Neural progenitor cell (in vitro differentiated cells): ENCODE measurements at regions not wholly inside any gene's neighbourhood (a gene's known extent, or its start where the extent isn't known, plus 50 kb on each side); places are given as distances from the start of the nearest gene placed in this dataset.

Experiments
- DNase-seq: peaks from one replicate; pipeline ENCODE4 v3.0.0-alpha.2; 2016; ENCODE audit warnings: low spot score
- H2AFZ ChIP-seq: fragments of 200-600 bp; sonication (generic); replicated peaks from 2 replicates; pipeline ENCODE4 v1.6.1; 2016; ENCODE audit warnings: antibody characterized with exemption
- H3F3A ChIP-seq: fragments of 200-600 bp; sonication (generic); 2 replicates; pipeline ENCODE4 v1.6.1; 2016; ENCODE audit warnings: antibody characterized with exemption, low read depth
- H3K27ac ChIP-seq: fragments of 200-600 bp; sonication (generic); 2 replicates; pipeline ENCODE4 v1.5.1; 2016; ENCODE audit warnings: mild to moderate bottlenecking
- H3K27me3 ChIP-seq: fragments of 200-600 bp; sonication (generic); 2 replicates; pipeline ENCODE4 v1.6.1; 2016; ENCODE audit warnings: mild to moderate bottlenecking, moderate library complexity
- H3K36me3 ChIP-seq: fragments of 200-600 bp; sonication (generic); 2 replicates; pipeline ENCODE4 v1.5.1; 2016
- H3K4me1 ChIP-seq: fragments of 200-600 bp; sonication (generic); 2 replicates; pipeline ENCODE4 v1.6.1; 2016; ENCODE audit warnings: mixed run types
- H3K4me2 ChIP-seq: fragments of 200-600 bp; sonication (generic); 2 replicates; pipeline ENCODE4 v1.6.1; 2016
- H3K4me3 ChIP-seq: fragments of 200-600 bp; sonication (generic); 2 replicates; pipeline ENCODE4 v1.5.1; 2016
- H3K79me2 ChIP-seq: fragments of 200-600 bp; sonication (generic); 2 replicates; pipeline ENCODE4 v1.6.1; 2016; ENCODE audit warnings: low read depth
- H3K9ac ChIP-seq: fragments of 200-600 bp; sonication (generic); 2 replicates; pipeline ENCODE4 v1.6.1; 2016
- H3K9me3 ChIP-seq: fragments of 200-600 bp; sonication (generic); 2 replicates; pipeline ENCODE4 v1.5.1; 2016; ENCODE audit warnings: low read depth
- H4K20me1 ChIP-seq: fragments of 200-600 bp; sonication (generic); 2 replicates; pipeline ENCODE4 v1.6.1; 2016; ENCODE audit warnings: low read depth
- H3K27ac Mint-ChIP-seq: 3 replicates; pipeline ENCODE4 v1.8.0; 2021; ENCODE audit warnings: mixed read lengths
- H3K27me3 Mint-ChIP-seq: 2 replicates; pipeline ENCODE4 v1.8.0; 2022; ENCODE audit warnings: low read depth, mild to moderate bottlenecking, inconsistent platforms, moderate library complexity, mixed read lengths; ENCODE audit not compliant: insufficient read depth
- H3K36me3 Mint-ChIP-seq: 3 replicates; pipeline ENCODE4 v1.8.0; 2021; ENCODE audit warnings: mixed read lengths
- H3K4me1 Mint-ChIP-seq: 3 replicates; pipeline ENCODE4 v1.8.0; 2021; ENCODE audit warnings: mixed read lengths
- H3K4me3 Mint-ChIP-seq: 3 replicates; pipeline ENCODE4 v1.8.0; 2021; ENCODE audit warnings: mild to moderate bottlenecking, moderate library complexity, mixed read lengths
- H3K9me3 Mint-ChIP-seq: 3 replicates; pipeline ENCODE4 v1.8.0; 2020; ENCODE audit warnings: mixed read lengths
- EZH2 ChIP-seq: fragments of 200-600 bp; sonication (generic); IDR thresholded peaks from 2 replicates; pipeline ENCODE4 v1.6.1; 2017; ENCODE audit warnings: antibody characterized with exemption, mild to moderate bottlenecking, moderate library complexity
- EZH2phosphoT487 ChIP-seq: fragments of 200-600 bp; sonication (generic); IDR thresholded peaks from 2 replicates; pipeline ENCODE4 v1.6.1; 2017; ENCODE audit warnings: antibody characterized with exemption
- TF ChIP-seq, protein P1 (sequence below): fragments of 200-600 bp; sonication (generic); IDR thresholded peaks from 2 replicates; pipeline ENCODE4 v1.5.1; 2017; ENCODE audit warnings: antibody characterized with exemption, mild to moderate bottlenecking

DNA sequence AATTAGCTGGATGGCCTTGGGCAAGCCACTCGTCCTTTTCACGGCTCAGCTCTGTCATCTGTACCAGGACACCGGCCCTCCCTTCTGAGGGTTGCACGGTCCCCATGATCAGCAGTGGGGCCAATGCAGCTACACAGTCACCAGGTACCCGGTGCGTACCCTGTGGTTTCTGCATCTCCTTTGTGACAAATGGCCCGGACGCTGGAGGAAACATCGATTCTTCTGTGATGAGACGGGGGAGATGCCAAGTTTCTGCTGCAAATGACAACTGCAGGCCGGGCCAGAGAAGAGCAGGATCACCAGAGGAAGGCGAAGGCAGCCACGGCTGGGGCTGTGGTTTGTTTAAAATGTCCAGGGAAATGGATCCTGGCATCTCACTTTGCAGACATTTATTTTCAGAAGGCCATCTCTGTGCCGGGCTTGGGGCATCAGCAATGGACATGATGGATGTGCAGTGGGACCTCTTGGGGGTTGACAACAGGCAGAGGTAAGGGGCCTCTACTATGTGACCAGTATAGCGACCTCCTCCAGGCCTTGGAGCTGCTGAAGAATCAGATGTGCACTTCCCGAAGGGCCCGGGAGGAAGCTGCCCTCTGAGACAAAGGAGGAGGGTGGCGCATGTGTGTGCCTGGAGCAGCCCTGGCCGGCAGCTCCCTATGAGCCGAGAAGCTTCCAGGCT is 221.9 kb upstream of the C1orf174 start:
- H3K27ac ChIP-seq: no peak overlapping the region
- Mint-ChIP-seq H3K27ac (no peak overlapping the region), H3K36me3 (no peaks in the 10 kb centered on the region), H3K27me3 (peaks cover 5% of the 10 kb centered on the region), H3K4me3 (no peak overlapping the region), H3K4me1 (peaks cover 8% of the 10 kb centered on the region), H3K9me3 (no peaks in the 10 kb centered on the region)
- DNase-seq: no peak
- no peaks in the 10 kb centered on the region for H3K4me1 ChIP-seq
- no peak overlapping the region for H2AFZ ChIP-seq
- no peak overlapping the region for H3K9ac ChIP-seq
- no peaks in the 10 kb centered on the region for H4K20me1 ChIP-seq
- H3K79me2 ChIP-seq: no peaks in the 10 kb centered on the region
- no peak overlapping the region for H3K4me2 ChIP-seq
- TF ChIP-seq EZH2phosphoT487: no peak
- TF ChIP-seq, protein P1, sequence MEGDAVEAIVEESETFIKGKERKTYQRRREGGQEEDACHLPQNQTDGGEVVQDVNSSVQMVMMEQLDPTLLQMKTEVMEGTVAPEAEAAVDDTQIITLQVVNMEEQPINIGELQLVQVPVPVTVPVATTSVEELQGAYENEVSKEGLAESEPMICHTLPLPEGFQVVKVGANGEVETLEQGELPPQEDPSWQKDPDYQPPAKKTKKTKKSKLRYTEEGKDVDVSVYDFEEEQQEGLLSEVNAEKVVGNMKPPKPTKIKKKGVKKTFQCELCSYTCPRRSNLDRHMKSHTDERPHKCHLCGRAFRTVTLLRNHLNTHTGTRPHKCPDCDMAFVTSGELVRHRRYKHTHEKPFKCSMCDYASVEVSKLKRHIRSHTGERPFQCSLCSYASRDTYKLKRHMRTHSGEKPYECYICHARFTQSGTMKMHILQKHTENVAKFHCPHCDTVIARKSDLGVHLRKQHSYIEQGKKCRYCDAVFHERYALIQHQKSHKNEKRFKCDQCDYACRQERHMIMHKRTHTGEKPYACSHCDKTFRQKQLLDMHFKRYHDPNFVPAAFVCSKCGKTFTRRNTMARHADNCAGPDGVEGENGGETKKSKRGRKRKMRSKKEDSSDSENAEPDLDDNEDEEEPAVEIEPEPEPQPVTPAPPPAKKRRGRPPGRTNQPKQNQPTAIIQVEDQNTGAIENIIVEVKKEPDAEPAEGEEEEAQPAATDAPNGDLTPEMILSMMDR: no peak
- H3F3A ChIP-seq: no peaks in the 10 kb centered on the region
- no peaks in the 10 kb centered on the region for H3K27me3 ChIP-seq
- no peaks in the 10 kb centered on the region for H3K36me3 ChIP-seq
- no peaks in the 10 kb centered on the region for H3K9me3 ChIP-seq
- no peak overlapping the region for H3K4me3 ChIP-seq

DNA sequence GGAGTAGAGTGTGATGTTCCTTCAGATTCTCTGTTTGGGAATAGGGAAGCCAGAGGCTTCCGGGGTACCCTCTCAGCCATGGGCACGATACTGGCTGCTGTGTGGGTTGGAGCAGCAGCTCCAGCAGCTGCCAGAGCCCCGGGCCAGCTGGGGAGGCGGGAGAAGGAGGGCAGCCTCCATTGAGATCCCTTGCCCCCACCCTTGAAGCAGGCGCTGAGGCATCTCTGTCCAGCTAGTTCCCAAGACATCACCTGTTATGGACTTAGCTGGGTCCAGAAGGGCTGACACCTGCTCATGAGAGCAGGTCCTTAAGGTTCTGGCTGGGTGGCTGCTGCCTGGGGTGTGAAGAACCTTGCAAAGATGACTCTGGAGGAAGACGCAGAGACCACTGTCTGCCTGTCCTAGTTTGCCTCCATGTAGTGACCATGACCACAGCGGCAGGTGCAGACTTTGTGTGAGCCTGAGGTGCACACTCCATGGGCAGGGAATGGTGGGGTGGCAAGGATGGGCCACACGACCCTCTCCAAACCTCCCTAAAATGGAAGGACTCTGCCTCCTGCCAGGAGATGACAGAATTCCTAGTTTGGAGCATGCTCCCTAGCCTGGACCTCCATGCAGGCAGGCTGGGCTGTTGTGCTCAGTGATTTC is 222.6 kb upstream of the C1orf174 start:
- Histone ChIP-seq H4K20me1 (no peaks in the 10 kb centered on the region), H3K27me3 (no peaks in the 10 kb centered on the region), H3F3A (no peaks in the 10 kb centered on the region), H3K79me2 (no peaks in the 10 kb centered on the region), H3K4me3 (no peak overlapping the region), H3K27ac (no peak overlapping the region), H3K4me1 (no peaks in the 10 kb centered on the region), H3K9me3 (no peaks in the 10 kb centered on the region), H3K9ac (no peak overlapping the region), H3K4me2 (no peak overlapping the region), H3K36me3 (no peaks in the 10 kb centered on the region), H2AFZ (no peak overlapping the region)
- no peaks in the 10 kb centered on the region for H3K36me3 Mint-ChIP-seq
- H3K4me1 Mint-ChIP-seq: peaks cover 8% of the 10 kb centered on the region
- H3K27ac Mint-ChIP-seq: no peak overlapping the region
- no peaks in the 10 kb centered on the region for H3K9me3 Mint-ChIP-seq
- no peak for TF ChIP-seq EZH2
- TF ChIP-seq, protein P1: no peak
- no peak for TF ChIP-seq EZH2phosphoT487
- H3K4me3 Mint-ChIP-seq: no peak overlapping the region
- no peak for DNase-seq
- H3K27me3 Mint-ChIP-seq: peaks cover 5% of the 10 kb centered on the region

DNA sequence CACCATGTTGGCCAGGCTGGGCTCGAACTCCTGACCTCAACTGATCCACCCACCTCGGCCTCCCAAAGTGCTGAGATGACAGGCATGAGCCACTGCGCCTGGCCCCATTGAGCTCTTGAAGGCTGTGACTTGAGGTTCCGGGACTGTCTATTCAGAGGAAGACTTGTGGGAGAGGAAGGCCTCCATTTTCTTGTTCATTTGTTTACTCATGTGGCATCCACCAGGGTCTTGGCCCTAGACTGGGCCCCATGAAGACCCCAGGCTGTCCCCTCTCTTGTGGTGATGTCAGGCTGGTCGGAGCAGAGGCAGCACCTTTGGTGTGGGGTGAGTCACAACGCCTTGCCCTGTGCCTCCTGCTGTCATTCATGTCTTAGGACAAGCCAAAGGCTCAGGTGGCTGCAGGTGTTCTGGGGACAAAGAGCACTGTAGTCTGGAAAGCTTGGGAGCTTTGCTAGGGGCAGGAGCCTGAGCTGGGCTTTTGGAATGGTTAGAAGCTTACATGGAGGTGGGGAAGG is 224.6 kb upstream of the C1orf174 start:
- Mint-ChIP-seq H3K27me3 (peaks cover 9% of the 10 kb centered on the region), H3K4me1 (peaks cover 2% of the 10 kb centered on the region), H3K9me3 (no peaks in the 10 kb centered on the region), H3K4me3 (no peak overlapping the region), H3K36me3 (no peaks in the 10 kb centered on the region), H3K27ac (peak overlapping the region; percentile 12)
- no peaks in the 10 kb centered on the region for H3K4me1 ChIP-seq
- no peaks in the 10 kb centered on the region for H3K79me2 ChIP-seq
- no peaks in the 10 kb centered on the region for H3K36me3 ChIP-seq
- H3K27me3 ChIP-seq: no peaks in the 10 kb centered on the region
- H3F3A ChIP-seq: no peaks in the 10 kb centered on the region
- DNase-seq: no peak
- TF ChIP-seq, protein P1: no peak
- TF ChIP-seq EZH2phosphoT487 (no peak), EZH2 (no peak)
- no peaks in the 10 kb centered on the region for H4K20me1 ChIP-seq
- no peak overlapping the region for H2AFZ ChIP-seq
- H3K4me3 ChIP-seq: no peak overlapping the region
- H3K4me2 ChIP-seq: no peak overlapping the region
- H3K27ac ChIP-seq: no peak overlapping the region
- H3K9me3 ChIP-seq: no peaks in the 10 kb centered on the region
- H3K9ac ChIP-seq: no peak overlapping the region
